Stimulated activated CD4-positive, alpha-beta T cell treated with anti-CD3 and anti-CD28 coated beads, Interleukin-2, amount 100 ng/mL, for 4 hours (primary cell): ENCODE measurements at regions not wholly inside any gene's neighbourhood (a gene's known extent, or its start where the extent isn't known, plus 50 kb on each side); places are given as distances from the start of the nearest gene placed in this dataset.
"Not testable (repeated sequence)": the region's sequence is repeated elsewhere in the genome, so short reads cannot be mapped to it uniquely, and the experiment has no call there.

Source experiments
- DNase-seq: peaks from one replicate; pipeline ENCODE4 v3.0.0-alpha.2; 2020; ENCODE audit warnings: low read depth

- not testable (repeated sequence) for DNase-seq
Observed at GRCh38 chr5:166742951-166743350, 1548.5 kb upstream of the WWC1 start.

DNA sequence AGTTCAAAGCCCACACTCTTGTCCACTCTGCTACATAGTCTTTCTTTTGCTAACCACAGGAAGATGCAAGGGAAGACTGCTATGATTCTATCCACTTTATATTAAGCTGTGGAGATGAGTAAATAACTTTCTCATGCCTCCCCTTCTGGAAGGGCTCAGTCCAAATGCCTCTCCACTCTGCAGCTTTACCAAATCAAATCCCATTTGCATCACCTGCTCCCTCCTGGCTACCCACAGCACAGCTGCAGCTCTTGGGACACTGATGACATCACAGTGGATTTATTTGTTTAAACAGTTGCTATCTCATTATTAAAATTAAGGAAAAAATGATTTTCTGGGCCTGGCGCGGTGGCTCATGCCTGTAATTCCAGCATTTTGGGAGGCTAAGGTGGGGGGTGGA is 1544.9 kb upstream of the WWC1 start:
- no peak for DNase-seq

DNA sequence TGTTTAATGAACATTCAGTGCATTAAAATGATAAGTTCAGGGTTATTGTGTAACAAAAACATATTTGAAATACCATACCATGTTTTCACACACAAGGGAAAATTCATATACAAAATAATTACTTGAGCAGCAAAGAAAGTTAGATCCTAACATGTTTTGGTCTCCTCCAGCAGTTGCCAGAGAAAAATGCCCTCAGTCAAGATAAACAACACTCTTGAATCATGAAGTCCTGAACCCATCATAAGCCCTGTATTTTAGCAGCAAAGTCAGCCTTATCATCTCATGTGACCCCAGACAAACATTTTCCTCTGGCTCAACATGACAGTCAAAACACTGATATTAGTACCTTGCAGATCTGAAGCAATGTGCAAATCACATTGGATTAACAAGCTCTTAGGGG is 1541.1 kb upstream of the WWC1 start:
- DNase-seq, result no peak

DNA sequence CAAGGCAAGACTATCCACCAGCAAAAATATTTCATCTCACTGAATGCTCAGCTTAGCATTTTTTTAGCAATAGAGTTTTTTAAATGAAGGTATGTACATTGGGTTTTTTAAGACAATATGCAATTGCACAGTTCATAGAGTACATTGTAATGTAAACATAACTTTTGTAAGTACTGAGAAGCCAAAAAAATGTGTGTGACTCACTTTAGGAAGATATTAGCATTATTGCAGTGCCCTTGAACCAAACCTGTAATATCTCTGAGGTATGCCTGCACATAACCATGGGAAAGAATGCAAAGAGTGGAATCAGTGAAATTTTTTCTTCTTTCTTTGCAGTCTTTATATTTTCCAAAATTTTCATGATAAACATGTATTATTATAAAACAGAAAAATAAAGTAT is 1533.3 kb upstream of the WWC1 start:
- DNase-seq, result no peak

GRCh38 chr5:166767858-166768257 is 1523.6 kb upstream of the WWC1 start:
- DNase-seq, result no peak

GRCh38 chr5:166768536-166768935 is 1522.9 kb upstream of the WWC1 start:
- no peak for DNase-seq

GRCh38 chr5:166772770-166773169 is 1518.7 kb upstream of the WWC1 start:
- DNase-seq, result no peak

- no peak for DNase-seq
Observed at GRCh38 chr5:166781737-166782136, 1509.7 kb upstream of the WWC1 start.

- no peak for DNase-seq
Observed at GRCh38 chr5:166784545-166785078, 1506.8 kb upstream of the WWC1 start.

GRCh38 chr5:166786178-166786577 is 1505.3 kb upstream of the WWC1 start:
- DNase-seq, result no peak

DNA sequence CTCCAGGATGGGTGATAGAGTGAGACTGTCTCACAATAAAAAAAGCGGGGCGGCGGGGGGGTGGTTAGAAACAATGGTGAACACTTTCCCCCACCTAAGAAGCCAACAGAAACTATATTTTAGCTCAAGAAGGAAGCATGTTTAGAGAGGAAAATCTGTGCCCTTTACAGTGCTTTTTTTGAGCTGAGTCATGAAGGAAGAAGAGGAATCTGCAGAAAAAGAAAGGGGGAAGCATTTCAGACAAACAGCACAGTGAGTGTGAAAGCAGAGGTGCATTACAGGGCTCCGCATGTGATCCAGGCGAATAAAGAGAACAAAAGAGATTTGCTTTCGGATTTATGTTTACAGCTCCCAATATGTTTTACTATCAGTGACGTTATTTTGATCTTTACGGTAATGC is 1504.6 kb upstream of the WWC1 start:
- no peak for DNase-seq

GRCh38 chr5:166788050-166788449 is 1503.4 kb upstream of the WWC1 start:
- DNase-seq, result no peak

- DNase-seq, result no peak
Observed at GRCh38 chr5:166795756-166796155, 1495.7 kb upstream of the WWC1 start.

GRCh38 chr5:166803058-166803457 is 1488.4 kb upstream of the WWC1 start:
- no peak for DNase-seq

GRCh38 chr5:166804223-166804622 is 1487.2 kb upstream of the WWC1 start:
- DNase-seq, result not testable (repeated sequence)

GRCh38 chr5:166804693-166805092 is 1486.8 kb upstream of the WWC1 start:
- DNase-seq, result not testable (repeated sequence)

DNA sequence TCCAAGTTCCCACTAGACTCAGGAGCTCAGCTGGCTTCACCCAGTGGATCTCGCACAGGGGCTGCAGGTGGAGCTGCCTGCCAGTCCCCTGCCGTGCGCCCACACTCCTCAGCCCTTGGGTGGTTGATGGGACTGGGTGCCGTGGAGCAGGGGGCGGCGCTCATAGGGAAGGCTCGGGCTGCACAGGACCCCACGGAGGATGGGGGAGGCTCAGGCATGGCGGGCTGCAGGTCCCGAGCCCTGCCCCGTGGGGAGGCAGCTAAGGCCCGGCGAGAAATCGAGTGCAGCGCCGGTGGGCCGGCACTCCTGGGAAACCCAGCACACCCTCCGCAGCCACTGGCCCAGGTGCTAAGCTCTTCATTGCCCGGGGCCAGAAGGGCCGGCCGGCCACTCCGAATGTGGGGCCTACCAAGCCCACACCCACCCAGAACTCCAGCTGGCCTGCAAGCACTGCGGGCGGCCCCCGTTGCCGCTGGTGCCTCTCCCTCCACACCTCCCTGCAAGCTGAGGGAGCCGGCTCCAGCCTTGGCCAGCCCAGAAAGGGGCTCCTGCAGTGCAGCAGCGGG is 1481.3 kb upstream of the WWC1 start:
- DNase-seq, result not testable (repeated sequence)

DNA sequence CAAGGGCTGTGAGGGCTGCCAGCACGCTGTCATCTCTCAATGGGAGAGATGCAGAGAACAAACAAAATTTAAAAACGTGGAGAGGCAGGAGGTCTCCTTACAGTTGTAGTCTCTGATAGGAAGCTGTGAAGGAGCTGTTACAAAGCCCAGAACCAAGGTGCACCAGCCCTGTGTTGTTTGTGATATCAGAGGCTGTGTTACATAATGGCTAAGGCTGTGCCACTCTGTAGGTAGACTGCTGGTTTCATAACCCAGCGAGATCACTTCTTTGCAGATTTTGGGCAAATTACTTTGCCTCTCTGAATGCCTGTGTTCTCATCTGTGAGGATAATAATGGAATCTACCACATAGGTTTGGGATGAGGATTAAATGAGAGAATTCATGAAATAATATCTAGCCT is 1480.7 kb upstream of the WWC1 start:
- no peak for DNase-seq

- no peak for DNase-seq
Observed at GRCh38 chr5:166823360-166823759, 1468.1 kb upstream of the WWC1 start.

GRCh38 chr5:166834246-166834645 is 1457.2 kb upstream of the WWC1 start:
- DNase-seq, result no peak

DNA sequence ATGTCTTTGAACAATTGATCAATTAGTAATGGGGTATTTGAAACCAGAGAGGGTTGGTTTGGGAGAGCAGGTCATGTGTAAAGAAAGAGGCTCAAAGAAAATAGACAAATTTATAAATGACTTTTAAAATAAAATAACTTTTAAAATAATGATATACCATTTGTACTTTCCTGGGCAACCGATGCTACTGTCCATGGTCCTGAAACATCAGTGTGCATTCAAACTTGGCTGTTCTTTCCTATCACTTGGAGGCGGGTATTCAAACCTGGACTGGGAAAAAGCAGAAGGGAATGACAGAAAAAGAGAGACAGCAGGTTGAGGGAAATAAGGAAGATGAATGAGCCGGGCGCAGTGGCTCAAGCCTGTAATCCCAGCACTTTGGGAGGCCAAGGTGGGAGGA is 1446.4 kb upstream of the WWC1 start:
- DNase-seq, result no peak

DNA sequence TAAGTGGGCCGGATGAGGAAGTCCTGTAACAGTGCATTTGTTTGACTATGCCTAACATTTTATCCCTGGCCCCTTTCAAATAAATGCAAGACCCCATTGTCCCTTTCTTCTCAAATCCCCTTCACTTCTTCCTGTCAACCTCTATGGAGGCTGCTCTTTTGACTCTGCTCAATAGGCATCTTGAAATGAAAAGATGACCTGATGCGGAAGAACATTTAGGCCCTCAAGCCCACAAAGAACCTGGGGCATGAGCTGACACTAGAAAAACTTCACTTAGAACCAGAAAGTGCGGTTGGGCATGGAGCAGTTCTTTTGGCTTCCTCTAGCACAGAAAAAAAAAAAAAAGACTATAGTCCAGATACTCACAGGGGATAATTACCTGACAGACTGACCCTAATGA is 1434.7 kb upstream of the WWC1 start:
- DNase-seq, result no peak

DNA sequence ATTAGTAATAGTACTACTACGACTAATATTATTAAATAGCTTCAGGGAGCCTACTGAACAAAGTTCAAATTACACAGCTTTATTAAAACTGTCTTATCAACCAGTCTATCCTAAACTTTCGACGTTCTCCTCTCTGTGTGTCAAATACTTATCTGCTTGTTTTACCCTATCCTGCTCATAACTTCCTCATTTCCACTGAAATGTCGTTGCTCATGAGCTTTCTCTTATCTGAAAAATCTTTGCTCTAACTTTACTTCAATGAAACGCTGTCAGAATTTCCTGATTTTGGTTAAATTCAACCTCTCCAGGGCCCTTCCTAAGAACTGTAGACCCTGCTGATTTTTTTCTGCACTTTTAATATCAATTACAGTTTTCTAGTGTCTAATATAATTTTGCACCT is 1431.0 kb upstream of the WWC1 start:
- no peak for DNase-seq

- DNase-seq, result no peak
Observed at GRCh38 chr5:166862581-166862980, 1428.9 kb upstream of the WWC1 start.

- DNase-seq, result no peak
Observed at GRCh38 chr5:166865206-166865605, 1426.2 kb upstream of the WWC1 start.
